Spleen (tissue), 7 donors: ENCODE measurements at regions not wholly inside any gene's neighbourhood (a gene's known extent, or its start where the extent isn't known, plus 50 kb on each side); places are given as distances from the start of the nearest gene placed in this dataset.

Source experiments
- CTCF ChIP-seq, 11 experiments: fragments of 200-600 bp in 7 of 11; fragments of 450-650 bp in 4 of 11; sonication (generic) in 4 of 11; IDR thresholded peaks in 8 of 11; conservative IDR thresholded peaks in 3 of 11; 1 replicate in 7 of 11; 2 replicates in 4 of 11; pipeline versions ENCODE4 v1.4.0 to v1.8.0; 2016 to 2021; ENCODE audit warnings: antibody characterized with exemption in 11 of 11, inconsistent platforms in 4 of 11, mild to moderate bottlenecking in 1 of 11
- POLR2A ChIP-seq, 3 donors: fragments of 450-650 bp; IDR thresholded peaks; one replicate each; pipeline ENCODE4 v1.5.1; 2017; ENCODE audit warnings: antibody characterized with exemption in 3 of 3, mild to moderate bottlenecking in 1 of 3
- POLR2AphosphoS5 ChIP-seq, 3 donors: sonication (generic); formaldehyde crosslinking; IDR thresholded peaks; one replicate each; pipeline ENCODE4 v1.5.1; 2017; ENCODE audit warnings: antibody characterized with exemption in 3 of 3
- donor health status: DM: no; HTN: no; CAD: no; lungs with moderate emphysema.
- donor health status: DM: no; HTN: no; CAD: no.
- donor health status: DM: no; HTN: no; CAD: no.

DNA sequence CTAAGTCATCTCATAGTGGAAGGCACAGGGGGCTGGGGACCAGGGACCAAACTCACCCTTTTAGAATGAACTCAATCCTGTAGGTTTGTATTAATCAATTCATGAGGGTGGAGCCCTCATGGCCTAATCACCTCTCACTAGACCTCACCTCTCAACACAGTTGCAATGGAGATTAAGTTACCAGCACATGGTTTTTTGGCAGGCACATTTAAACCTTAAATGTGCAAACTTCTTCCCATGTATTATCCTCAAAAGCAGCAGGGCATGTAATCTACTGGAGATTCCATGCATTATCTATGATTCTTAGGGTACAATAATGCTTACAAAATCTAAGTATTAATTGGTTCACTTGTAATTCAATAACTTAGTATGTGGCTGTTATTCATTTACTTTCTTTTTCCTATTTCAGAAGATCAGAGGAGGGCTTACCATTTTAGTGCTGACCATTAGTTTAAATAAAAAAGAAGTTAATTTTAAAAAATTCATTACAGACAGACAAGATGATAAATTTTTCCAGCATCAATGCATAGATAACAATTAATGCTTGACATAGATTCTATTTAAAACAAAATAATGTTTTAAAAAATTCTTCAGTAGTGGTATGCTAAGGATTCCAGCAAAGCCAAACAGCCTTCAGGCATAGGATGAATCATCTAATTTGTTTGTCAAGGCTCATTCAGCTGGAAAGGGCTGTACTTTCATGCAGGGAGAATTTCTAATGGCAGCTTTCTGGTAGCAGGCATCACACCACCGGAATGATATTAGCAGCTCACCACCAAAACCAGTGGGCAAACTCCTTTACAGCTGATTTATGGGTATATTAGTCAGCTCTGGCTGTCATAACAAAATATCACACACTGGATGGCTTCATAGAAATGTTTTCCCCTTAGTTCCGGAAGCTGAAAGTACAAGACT lies 124.6 kb upstream of the ZNF648 start:
- TF ChIP-seq POLR2AphosphoS5 (IDR thresholded peaks at IDR 0.05) (no peak), CTCF (IDR thresholded peaks at IDR 0.05 in 8 of 11, conservative IDR thresholded peaks at IDR 0.05 in 3 of 11) (no peak), POLR2A (IDR thresholded peaks at IDR 0.05) (no peak)
